ENCODE measurements at regions not wholly inside any gene's neighbourhood (a gene's known extent, or its start where the extent isn't known, plus 50 kb on each side); places are given as distances from the start of the nearest gene placed in this dataset.
A peak's percentile ranks its signal among the peaks of the same experiment; 100 is the strongest.

DNA sequence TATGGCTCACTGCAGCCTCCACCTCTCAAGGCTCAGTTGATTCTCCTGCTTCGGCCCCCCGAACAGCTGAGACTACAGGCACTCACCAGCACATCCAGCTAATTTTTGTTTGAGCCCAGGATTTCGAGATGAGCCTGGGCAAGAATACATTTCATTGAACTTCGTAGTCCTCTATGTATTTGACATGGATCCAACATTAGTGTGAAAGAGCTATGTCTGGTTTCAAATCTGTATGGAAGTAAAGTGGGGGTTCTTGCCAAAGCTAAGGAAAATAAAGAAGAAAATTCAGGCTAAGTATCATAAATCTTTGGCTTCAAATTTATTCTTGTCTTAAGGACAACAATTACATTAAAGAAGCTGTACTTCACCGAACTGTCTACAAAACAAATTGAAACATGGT, 1291.7 kb upstream of the CRIM1 start:
- no peak for FAIRE-seq

DNA sequence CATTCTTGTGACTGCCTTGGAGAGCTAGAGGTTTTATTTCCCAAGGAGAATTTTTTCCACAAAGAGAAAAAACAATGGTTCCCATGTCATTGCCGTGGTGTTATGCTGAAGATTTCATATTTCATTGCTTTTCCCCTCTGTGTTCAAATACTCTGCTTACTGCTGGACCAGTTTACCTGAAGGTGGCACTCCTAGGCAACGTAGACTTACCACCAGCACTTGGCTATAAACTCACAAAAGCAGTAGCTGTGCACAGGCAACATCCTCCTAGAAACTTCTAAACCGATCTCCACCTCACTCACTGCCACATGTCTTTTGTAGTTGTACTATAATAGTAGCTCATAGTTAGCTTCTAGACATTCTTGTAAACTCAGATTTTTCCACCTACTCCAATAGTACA, 1319.7 kb upstream of the CRIM1 start:
- DNase-seq (ENCODE audit: insufficient read length, low spot score) (no peak), FAIRE-seq (no peak)

More for the DNA sequence above, 1291.7 kb upstream of the CRIM1 start:
- DNase-seq (ENCODE audit: insufficient read length, low spot score) = no peak

DNA sequence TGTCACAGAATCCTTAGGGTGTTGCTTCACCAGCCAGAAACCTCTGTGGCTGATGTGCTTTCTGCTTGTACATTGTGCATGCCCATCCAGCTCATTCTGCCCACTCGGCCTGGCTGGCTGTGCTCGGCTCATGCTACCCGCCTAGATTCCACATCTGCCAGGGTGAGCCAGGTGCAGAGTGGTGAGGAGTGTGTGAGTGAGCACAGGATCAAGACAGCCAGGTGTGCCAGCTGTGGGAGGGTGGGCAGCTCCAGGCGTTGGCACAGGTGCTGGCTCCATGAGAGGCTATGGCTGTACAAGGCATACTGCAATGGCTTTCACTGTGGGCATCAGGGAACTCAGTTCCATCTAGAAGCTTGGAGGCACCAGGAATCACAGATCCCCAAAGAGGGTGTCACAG, 1321.8 kb upstream of the CRIM1 start:
- DNase-seq (ENCODE audit: insufficient read length, low spot score) (no peak), FAIRE-seq (no peak)

DNA sequence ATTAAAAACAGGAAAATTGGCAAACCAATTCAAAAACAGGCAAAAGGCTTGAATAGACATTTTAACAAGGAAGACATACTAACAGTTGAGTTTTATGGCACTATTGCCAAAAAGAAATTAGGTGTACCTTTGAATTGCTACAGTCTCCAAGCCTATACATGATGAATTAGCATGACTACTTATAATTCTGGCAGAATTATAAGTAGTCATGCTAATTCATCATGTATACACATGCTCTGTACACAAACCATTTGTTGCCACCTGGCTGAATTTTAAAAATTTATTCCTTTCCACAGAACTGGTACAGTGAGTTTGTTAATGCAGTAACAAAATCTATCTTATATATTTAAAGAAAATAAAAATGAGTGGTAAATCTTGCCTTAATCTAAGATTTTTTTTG, 1332.0 kb upstream of the CRIM1 start:
- no peak for FAIRE-seq
- no peak for DNase-seq (ENCODE audit: insufficient read length, low spot score)

DNA sequence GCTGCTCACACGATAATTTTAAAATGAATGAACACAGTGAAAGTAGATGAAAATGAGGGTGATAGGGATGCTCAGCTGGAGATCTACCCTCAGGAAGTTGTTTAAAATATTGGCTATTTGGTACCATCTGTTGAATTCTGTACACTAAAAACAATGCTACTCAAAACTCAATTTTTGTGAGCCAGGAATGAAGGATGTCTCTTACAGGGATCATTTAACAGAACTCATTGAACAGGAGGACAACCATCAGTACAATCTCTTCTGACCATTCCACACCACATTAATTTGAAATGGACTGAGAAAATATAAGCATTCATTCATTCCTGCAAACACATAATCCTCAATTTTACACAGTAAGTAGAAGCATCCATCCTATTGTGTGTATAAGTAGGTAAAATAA, 1355.1 kb upstream of the CRIM1 start:
- FAIRE-seq (no peak), DNase-seq (ENCODE audit: insufficient read length, low spot score) (no peak)

DNA sequence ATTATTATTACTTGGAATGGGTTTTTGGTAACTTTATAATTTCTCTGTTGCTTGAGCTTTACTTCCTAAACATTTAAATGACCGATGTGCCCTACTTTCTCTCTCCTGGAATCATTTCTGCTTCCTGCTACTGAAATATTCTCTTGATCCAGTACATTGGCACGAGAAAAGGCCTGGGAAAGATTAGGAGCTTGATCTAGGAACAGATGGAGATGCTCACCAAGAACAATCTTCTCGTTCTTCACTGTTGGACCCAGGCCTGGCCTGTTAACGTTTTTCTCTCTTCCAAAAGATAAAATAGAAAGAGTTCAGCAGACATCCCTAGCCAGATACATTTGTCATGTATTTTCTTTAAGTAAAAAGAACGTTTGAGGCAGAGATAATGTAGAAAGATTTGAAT, 1356.8 kb upstream of the CRIM1 start:
- no peak for FAIRE-seq
- DNase-seq (ENCODE audit: insufficient read length, low spot score) = no peak

DNA sequence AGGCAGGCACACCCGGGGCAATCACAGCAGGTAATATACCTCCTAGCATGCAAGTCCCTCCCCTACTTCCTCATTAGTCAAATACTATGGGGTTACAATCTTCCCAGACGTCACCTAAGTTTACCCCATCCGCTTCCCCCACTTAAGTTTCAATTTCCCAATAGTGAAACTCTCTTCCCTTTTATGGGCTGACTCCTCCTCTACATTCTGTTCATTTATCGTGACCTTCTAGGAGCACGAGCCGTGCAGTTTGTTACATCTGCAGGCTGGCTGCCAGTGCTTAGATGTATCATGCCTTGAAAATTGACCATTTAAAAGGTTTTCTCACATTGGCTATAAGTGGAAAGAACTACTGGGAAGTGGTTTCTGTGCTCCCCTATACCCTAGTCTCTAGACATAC, 1357.8 kb upstream of the CRIM1 start:
- DNase-seq (ENCODE audit: insufficient read length, low spot score) (no peak), FAIRE-seq (no peak)

DNA sequence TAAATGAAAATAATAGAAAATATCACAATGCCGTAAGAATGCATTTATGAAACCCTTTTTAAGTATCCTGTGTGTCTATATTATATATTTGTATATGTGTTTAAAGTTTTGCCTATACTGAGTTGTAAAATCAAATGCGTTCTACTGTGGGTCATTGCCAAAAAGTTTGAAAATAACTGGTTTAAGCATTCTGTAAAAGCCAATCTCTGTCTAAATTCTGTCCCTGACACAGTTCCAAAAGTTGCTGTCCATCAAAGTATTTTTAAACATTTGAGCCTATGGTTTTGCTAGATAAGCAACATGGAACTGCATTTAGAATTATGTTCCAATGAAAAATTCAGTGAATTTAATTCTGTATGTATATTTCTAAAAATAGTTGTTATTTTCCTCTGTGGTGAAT, 1360.4 kb upstream of the CRIM1 start:
- DNase-seq (ENCODE audit: insufficient read length, low spot score) = no peak
- FAIRE-seq = no peak

DNA sequence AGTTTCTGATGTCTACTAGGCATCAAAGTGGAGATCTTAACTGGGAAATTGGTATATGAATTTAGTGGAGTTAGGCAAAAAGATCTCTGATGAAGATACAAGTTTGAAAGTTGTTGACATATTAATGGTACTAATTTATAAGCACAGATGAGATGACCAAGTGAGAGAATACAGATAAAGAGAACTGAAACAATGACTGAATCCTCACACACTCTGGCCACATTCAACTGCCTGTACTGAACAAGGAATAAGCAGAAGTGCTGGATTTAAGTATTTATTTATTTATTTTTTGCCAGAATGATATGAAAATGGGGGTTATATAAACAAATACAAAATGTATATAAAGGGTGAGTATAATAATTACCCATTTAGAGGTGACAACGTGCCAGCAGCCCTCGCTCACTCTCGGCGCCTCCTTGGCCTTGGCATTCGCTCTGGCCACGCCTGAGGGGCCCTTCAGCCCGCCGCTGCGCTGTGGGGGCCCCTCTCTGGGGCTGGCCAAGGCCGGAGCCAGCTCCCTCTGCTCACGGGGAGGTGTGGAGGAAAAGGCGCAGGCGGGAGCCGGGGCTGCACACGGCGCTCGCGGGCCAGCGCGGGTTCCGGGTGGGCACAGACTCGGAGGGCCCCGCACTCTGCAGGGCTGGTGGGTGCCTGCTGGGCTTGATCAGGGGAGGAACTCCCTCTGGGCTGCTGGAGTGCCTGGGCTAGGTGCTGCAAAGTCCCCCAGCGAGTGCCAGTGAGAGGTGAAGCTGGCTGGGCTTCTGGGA, 1363.9 kb upstream of the CRIM1 start:
- no peak for DNase-seq (ENCODE audit: insufficient read length, low spot score)
- FAIRE-seq = no peak

DNA sequence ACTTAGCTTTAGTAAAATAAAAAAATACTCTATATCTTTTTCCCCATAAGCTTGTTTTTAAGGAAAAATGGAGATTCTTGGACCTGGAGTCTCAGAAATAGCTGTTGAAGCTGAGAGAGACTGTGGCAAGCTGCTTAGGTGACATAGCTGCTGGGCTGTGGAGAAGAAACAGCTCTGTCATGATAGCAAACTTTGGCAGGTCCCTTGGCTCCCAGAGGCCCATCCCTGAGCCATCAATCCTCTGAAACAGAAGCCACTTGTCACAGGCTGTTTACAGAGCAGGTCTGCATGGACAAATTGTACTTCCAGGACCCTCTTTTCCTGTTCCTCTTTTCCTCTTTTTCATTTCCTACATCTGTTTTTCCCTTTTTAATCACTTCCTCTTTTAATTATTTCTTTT, 1370.1 kb upstream of the CRIM1 start:
- FAIRE-seq = no peak
- DNase-seq (ENCODE audit: insufficient read length, low spot score) = no peak

DNA sequence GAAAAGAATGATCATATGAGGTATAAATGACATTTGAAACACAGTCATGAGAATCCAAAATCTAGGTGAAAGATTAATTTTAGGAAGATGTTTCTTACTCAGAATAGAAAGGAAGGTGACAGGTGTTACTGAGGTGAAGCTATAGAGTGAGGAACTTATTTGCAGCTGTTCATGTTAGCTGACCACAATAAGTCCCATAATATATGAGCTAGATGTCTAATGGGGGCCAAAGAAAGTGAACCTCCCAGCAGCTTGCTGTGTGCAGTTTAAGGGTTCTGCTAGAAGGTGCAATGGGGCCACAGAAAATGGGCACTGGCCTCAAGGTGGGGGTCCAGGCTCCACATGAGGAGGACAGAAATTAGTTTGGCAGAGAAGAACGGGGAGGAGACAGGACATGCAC, 1374.9 kb upstream of the CRIM1 start:
- FAIRE-seq = no peak
- no peak for DNase-seq (ENCODE audit: insufficient read length, low spot score)

DNA sequence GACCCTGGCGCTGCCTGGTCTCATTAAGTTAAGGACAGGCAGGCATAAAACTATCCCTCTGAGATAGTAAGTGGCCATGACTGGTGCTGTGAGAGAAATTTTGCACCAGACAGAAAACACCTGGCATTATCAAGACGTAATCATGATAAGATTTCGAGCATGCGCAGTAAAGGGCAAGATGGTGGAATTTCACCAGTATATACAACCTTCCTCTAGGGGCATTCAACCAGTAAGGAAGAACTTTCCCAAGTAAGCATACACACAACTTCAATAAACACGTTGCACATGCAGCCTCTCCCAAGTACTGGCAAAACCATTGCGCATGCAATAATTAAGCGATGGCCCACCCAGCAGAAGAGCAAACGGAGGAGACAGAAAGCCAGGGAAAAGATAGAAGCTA, 1376.4 kb upstream of the CRIM1 start:
- no peak for FAIRE-seq
- no peak for DNase-seq (ENCODE audit: insufficient read length, low spot score)

DNA sequence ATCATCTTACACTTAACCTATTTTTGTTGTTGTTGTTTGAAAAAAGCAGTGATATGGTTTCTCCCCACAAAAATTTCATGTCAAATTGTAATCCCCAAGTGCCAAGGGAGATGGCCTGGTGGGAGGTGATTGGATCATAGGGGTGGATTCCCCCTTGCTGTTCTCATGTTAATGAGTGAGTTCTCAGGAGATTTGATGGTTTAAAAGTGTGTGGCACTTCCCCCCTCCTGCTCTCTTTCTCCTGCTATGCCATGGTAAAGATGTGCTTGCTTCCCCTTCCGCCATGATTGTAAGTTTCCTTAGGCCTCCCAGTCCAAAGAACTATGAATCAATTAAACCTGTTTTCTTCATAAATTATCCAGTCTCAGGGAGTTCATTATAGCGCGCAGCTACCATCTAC, 1362.7 kb upstream of the FAM98A start:
- DNase-seq (ENCODE audit: insufficient read length, low spot score) = no peak
- no peak for FAIRE-seq

DNA sequence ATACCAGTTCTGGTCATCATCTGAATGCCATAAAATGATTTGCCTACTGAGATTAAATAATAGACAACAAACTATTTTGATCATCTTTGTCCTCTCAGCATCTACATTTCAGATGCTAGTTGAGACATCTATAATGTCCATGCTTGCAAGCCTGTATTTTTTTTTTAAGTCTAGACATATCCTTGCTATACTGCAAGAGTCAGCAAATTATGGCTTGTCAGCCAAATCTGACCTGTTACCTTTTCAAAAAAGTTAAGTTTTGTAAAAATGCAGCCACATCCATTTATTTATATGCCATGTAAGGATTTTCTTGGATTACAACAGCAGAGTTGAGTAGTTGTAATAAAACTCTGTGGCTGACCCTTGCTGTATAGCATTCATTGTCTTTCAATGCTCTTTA, 1355.7 kb upstream of the FAM98A start:
- FAIRE-seq (no peak), DNase-seq (ENCODE audit: insufficient read length, low spot score) (no peak)

DNA sequence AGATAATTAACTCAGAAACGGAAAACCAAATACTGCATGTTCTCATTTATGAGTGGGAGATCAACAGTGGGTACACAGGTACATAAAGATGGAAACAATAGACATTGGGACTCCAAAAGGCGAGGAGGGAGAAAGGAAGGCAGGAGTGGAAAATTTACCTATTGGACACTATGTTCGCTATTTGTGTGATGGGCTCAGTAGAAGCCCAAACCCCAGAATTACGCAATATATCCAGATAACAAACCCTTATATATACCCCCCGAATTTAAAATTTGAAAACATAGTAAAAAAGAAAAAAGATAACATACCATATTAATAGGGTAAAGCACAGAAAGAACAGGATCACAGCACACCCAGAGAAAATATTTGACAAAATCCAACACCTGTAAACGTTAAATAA, 1351.7 kb upstream of the FAM98A start:
- DNase-seq (ENCODE audit: insufficient read length, low spot score) = no peak
- no peak for FAIRE-seq

DNA sequence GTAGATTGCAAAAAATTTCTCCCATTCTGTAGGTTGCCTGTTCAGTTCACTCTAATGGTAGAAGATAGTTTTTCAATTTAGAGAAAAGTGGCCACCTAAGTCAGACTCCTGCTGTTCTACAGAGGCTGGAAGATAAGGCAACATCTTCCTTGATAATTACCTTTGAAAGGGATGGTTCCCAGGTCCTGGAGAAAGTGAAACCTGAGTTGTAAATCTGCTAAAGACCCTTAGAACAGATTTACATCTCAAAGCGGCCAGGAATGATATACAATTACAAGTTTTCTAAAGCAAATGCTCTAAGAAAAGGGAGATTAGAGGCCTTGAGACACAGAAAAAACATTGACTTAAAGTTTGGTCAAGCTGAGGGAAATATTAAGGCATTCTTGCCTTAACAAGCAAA, 1350.2 kb upstream of the FAM98A start:
- no peak for DNase-seq (ENCODE audit: insufficient read length, low spot score)
- FAIRE-seq = no peak

DNA sequence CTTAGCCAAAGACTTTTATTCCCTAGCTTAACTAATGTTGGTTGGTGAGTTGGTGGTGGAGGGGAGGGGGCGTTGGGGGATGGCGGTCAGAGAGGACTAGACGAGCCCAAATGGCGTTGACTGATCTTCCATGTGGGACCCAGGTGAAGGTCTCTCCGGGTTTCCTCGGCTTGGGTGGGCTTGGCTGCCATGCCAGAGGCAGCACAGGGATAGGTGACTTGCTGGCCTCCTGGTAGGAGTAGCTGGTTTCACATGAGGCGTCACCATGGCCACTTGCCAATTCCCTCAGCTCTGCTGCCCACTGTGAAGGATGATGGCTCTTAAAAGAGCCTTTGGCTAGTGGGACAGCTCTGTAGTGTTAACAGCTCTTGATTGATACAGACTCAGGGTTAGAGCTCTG, 1337.0 kb upstream of the FAM98A start:
- FAIRE-seq = no peak
- no peak for DNase-seq (ENCODE audit: insufficient read length, low spot score)

DNA sequence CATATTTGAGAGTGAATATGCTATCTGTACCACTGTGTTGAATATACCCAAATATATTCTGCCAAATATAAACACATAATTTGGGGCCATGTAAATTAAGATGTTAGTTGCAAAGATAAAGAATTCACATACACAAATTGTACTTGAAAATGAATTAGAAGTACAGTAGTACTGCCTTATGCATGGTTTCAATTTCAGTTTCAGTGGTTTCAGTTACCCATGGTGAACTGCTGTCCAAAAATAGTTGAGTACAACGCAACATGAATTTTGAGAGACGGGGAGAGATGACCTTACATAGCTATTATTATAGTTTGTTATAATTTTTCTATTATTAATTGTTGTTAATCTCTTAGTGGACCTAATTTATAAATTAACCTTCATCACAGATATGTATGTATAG, 1313.0 kb upstream of the FAM98A start:
- FAIRE-seq (peak; percentile 52), DNase-seq (ENCODE audit: insufficient read length, low spot score) (no peak)

DNA sequence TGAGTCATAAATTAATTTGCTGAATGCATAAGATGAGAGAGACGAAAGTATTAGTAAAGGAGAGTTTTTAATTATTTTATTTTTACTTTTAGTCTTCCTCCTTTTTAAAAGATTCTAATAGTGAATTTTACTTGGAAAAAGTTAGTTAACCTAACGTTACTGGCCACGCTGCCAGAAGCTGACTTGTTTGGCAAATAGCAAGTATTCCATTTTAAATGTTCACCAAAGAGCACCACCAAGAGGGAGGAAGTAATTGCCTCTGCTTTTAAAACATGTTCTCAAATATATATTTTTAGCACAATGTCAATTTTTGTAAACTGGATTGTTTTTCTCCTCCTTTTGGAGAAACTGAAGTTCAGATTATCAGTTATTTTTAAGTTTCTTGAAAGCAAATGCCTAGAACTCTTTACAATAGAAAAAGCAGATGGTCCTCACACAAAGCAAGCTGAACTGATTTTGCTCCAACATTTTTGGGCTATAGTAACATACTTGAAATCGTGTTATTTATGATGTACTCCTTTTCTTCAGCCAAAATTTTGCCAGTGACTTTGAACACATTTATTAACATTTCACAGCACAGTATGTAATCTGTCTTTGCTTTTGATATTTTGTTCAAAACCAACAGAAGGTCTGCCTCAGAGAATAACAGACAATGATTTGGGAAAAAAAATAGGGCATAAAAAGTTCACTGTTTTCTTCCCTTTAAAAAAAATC, 1311.0 kb upstream of the FAM98A start:
- DNase-seq (ENCODE audit: insufficient read length, low spot score) = no peak
- no peak for FAIRE-seq

DNA sequence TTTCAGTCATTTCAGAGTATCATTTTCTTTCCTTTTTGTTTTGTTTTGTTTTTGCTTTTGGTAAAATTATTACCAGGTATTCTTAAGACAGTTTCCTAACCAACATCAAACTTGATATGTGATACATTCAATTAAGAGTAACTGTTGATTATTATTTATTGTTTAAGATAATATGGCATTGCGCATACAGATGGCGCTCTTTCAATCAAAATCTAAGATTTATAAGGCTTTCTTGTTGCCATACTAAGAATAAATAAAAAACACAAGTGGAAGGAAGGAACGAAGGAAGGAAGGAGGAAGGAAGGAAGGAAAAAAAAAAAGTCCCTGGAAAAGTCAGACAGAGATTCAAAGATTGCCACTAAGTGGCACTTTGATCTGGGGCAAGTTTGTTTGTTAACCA, 1308.7 kb upstream of the FAM98A start:
- FAIRE-seq (no peak), DNase-seq (ENCODE audit: insufficient read length, low spot score) (no peak)

DNA sequence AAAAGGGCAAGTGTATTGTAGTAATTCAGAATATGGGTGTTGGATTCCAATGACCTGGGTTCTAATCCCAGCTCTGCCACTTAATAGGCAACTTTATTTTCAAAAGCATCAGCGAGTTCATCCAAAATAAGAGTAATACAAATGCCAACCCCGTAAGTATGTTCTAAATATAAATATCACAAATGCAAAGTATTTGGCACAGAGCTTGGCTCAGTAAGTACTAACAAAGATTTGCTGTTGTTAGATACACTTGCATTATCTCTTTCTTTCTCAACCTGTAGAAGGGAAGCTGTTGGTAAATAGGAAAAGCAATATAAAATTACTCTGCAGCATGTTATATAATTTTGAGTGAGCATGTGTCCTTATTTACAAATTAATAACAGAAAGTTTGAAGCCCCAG, 1302.6 kb upstream of the FAM98A start:
- no peak for FAIRE-seq
- DNase-seq (ENCODE audit: insufficient read length, low spot score) = no peak

DNA sequence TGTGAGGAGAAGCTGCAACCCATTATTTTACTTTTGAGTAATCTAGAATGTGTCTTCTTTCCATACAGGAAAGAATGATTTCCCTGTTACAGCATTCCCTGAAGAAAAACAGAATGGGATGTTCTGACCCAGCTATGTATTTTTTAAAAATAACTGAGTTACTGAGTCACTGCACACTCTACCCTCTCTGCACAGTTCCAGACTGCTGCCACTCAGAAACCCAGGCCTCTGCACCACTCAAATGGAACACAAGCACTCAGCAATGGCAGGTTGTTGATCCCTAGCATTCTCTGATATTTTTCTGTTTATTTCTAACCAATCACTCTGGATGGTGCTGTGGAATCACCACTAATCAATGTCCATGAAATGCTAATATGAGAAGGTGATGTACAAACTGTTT, 1300.0 kb upstream of the FAM98A start:
- FAIRE-seq = no peak
- DNase-seq (ENCODE audit: insufficient read length, low spot score) = no peak

DNA sequence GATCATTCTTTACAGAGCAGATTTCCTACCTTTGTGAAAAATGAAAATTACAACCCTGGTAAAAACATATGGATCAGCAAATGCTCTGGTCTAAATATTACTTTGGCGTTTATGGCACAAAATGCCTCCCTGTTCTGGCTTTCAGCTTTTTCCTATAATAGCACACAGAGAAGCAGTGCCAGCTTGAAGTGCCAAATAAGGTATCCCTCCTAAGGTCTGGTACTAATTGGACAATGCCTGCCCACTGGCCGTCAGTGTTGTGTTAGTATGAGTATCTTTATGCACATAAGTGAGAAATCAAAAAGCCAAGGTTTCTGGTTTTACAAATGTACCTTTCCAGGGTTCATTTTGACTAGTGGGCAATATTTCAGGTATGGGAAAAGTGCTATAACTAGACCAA, 1293.7 kb upstream of the FAM98A start:
- no peak for FAIRE-seq
- DNase-seq (ENCODE audit: insufficient read length, low spot score) = no peak
